CD4-positive, alpha-beta T cell treated with Interleukin-4 for 1 hour (primary cell): ENCODE measurements at regions not wholly inside any gene's neighbourhood (a gene's known extent, or its start where the extent isn't known, plus 50 kb on each side); places are given as distances from the start of the nearest gene placed in this dataset.
A peak's percentile ranks its signal among the peaks of the same experiment; 100 is the strongest.
"Not testable (repeated sequence)": the region's sequence is repeated elsewhere in the genome, so short reads cannot be mapped to it uniquely, and the experiment has no call there.

Source experiments
- DNase-seq, 2 donors: peaks; one replicate each; pipeline ENCODE4 v3.0.0-alpha.2; 2020 to 2022

GRCh38 chr21:35590284-35590683 is 470.0 kb downstream of the SETD4 start:
- DNase-seq = not testable (repeated sequence)

- DNase-seq = no peak
These were observed 472.4 kb downstream of the SETD4 start for GRCh38 chr21:35587841-35588380.

GRCh38 chr21:35586305-35586704 is 474.0 kb downstream of the SETD4 start:
- no peak for DNase-seq

GRCh38 chr21:35585878-35586277 is 474.4 kb downstream of the SETD4 start:
- DNase-seq = no peak

GRCh38 chr21:35585155-35585554 is 475.2 kb downstream of the SETD4 start:
- no peak for DNase-seq

- DNase-seq = no peak
These were observed 476.6 kb downstream of the SETD4 start for GRCh38 chr21:35583566-35584216.

DNA sequence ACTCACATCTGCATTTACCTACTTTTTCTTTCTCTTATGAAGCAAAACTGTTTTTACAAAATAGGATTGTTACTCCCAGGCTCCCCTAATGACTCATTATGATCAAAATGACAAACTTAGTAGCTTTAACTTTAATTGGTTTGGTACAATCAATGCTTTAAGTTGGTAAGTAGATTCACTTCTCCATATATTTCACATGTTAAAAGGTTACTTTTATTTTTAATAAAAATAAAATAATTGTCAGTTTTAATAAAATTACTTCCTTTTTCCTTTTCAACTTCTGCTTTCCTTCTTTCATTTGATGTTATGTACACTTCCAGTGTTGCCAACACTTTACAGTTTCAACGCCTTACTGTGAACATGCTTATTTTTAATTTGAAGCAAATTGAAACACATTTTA is 477.6 kb downstream of the SETD4 start:
- DNase-seq = no peak

- no peak for DNase-seq
These were observed 478.7 kb downstream of the SETD4 start for GRCh38 chr21:35581640-35582039.

DNA sequence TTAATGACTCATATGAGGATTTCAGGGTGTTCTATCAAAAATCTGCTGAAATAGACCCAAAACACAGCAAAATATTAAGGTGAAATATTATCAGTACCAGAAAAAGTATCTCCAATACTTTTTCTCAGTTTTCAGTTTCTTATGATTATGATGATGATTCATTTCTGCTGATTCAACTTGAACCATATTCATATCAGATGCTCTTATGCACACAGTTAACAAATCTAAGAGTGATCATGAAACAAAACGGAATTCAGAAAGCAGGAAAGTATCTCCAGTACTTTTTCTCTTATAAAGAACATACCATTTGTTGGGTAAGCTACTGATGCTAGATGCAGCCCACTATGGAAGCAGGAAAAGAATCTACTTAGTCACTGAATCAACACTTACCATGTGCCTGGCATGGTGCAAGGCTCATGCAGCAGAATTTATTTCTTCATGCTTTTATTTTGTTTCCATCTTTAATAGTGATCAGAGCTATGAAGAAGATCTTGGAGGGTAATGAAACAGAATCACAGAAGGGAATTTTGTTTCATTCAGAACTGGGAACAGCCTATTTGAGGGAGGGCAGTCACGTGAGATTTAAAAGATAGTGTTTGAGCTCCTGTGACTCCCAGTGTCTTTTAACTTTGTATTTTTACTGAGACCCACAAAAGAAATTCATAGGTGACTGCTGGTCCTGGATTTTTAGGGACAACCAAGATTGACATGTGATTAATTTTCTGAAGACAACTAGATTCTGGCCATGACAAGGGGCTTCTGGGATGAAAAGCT is 480.6 kb downstream of the SETD4 start:
- DNase-seq = no peak

DNA sequence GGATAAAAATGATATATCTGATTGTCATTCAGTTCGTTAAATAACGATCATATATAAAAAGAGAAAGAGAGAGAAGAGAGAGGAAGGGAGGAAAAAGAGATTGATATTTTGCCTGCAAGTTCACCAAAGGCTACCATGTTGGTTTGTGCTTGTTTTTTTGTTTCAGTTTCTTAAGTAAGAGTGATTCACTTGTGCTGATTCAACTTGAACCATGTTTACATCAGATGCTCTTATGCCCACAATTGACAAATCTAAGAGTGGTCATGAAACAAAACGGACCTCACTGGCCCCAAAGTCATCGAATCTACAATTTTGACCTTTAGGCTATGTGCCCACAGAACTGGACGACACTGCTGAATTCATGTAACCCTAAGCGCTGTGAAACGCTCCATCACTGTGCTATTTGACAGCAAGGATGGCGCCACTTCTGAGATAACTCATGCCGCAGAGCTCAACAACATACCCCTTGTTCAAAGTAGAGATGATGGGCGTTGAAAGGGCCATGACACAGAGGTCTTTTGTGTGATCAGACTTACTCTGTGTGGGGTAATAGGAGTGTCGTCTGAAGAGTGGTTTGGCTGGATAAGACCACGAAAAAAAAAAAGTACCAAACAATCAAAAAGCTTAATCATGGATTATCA is 481.4 kb downstream of the SETD4 start:
- DNase-seq = no peak

- DNase-seq = no peak
These were observed 482.0 kb downstream of the SETD4 start for GRCh38 chr21:35578347-35578782.

DNA sequence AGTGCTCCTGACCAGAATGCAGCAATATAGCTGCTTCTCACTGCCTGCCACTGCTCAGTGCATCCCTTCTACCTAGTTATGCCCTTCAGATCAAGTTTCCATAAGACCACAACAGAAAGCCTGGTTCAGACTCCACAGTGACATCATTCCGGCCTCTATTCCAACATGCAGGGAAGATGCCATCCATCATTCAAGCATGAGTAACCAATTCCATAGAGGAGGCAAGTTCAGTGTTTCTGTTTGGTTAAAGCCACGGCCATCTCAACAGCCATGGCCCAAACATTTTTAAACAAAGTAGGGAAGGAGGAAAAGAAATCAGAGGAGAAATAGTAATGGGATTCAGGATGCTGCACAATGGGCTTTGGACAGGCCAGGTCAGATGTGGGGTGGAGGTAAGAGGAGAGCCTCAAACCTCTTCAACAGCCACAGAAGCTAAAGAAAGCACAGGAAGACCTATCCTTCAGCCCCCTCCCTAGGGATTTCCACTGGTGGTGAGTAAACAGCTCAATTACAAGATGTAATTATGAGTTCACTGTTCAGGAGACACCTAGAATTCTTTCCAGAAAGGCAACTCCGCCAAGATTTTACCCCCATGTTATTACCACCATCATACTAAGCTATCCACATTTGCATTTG is 484.9 kb downstream of the SETD4 start:
- no peak for DNase-seq

DNA sequence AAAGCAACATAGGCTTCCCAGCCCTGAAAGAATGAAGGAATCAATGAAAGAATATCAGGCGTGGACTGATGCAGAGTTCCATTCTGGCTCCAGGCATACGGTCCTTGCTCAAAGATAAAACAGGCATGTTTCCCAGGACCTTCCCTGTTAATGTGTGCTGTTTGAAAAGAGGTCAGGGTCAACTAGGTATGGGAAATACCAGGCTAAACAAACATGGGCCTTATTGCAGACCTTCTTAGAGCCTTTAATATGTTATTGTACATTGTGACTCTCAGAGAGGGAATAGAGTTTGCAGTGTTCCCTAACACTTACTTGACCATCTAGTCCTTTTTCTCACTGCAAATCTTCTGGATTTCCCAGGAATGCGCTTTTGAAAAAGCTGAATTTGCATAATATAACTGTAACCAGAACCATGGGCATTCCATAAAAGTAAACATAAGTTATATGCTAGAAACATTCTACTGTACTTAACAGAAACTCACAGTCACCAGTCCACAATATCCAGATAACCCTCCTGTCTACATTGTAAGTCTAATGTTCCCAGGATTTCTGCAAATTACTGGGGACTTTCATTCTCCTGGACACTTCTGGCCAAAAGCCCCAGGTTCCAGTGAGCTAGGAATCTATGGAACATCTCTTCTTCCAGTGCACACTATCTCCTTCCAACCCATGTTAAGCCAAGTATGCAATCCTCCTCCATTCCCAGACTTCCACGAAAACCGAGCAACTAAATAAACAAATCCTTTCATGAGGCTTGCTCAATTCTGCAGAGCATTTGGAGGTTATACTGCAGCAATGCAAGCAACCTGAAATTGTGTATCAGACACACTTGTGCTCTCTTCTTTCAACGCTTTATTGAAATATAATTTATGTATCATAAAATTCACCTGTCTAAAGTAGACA is 486.6 kb downstream of the SETD4 start:
- DNase-seq = no peak

GRCh38 chr21:35571910-35572309 is 488.4 kb downstream of the SETD4 start:
- no peak for DNase-seq

GRCh38 chr21:35568643-35569042 is 491.7 kb downstream of the SETD4 start:
- no peak for DNase-seq

DNA sequence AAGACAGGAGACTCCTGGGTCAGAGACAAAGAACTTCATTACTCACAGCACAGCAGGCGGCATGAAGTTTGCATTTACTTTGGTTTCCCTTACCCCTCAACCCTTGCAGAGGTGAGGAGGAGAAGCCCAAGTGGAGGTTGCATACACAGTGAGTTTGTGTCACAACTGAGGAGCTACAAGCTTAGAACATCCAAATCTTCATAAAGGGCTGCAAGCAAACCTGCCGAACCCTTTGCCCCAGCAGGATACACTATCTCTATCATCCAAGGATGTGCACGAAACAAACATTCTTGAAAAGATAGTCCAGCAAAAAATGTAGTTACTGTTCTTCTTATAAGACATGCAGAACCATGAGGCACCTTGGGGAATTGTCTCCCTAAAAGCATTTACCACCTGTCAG is 493.5 kb downstream of the SETD4 start:
- no peak for DNase-seq

DNA sequence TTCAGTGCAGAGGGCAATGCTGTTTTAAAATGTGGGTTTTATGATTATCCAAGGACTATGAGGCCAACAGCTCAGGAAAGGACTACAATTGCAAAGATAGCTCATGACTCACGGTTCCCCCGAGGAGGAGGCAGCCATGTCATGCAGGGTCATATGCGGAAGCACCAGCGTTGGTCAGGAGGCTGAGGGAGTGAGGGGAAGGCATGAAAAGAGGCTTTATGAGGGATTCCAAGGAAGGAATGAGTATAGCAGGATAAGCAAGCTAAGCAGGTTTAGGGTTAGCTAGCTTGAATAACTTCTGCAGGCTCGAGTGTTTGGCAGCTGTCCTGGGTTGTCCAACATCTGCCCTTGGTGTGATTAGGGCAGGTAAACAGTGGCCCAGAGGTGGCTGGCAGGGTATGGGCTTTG is 495.1 kb downstream of the SETD4 start:
- peak in 1 of 2 donors; percentile 35 for DNase-seq

DNA sequence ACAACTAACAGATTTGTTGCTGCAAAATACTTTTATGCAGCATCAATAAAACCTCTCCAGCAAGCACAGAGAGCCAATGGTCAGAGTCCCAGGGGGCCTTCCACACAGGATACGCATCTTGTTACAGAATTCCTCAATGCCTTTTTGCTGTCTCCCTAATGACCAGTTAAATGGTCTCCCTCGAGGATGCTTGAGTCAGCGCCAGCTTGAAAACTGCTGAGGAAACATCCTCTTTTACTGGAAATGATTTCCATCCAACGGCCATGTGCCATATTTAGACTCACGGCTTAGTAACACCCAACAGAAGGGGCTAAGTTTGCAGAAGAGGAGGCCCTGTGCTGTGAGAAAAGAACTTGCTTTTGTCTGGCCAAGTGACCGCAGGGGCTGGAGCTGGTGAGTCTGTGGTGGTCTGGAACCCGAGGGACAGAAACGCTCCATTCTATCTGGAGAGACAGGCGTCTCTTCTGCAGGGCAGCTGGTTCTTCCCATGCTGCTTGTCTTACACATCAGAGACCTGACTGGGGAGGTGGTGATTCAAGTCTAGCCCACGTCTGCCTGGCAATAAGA is 496.4 kb downstream of the SETD4 start:
- DNase-seq = no peak

GRCh38 chr21:35562876-35563275 is 497.4 kb downstream of the SETD4 start:
- no peak for DNase-seq

DNA sequence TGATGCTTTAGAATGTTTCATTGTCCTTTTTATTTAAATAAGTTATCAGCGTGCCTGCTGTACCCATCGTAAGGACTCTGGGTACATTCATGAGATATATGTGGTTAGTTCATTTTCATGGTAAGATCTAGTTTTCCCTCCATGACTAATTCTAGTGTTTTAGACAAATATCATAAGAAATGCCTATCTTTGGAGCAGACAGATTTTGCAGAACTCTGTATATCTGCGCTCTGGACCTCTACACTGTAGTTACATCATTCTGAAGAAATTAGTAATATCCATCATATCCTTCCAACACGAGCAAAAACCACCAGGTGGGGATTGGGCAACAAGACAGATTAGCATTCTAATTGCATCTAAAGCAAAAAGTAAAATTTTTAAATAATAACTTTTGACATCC is 499.2 kb downstream of the SETD4 start:
- DNase-seq = no peak

GRCh38 chr21:35559829-35560225 is 500.5 kb downstream of the SETD4 start:
- DNase-seq = no peak
